OCI-LY1 (cell line): ENCODE measurements at regions not wholly inside any gene's neighbourhood (a gene's known extent, or its start where the extent isn't known, plus 50 kb on each side); places are given as distances from the start of the nearest gene placed in this dataset.
"Not testable (repeated sequence)": the region's sequence is repeated elsewhere in the genome, so short reads cannot be mapped to it uniquely, and the experiment has no call there.

Experiments
- H2AFZ ChIP-seq: fragments of 200-600 bp; sonication (generic), shearing (Covaris generic); 2 replicates; pipeline ENCODE4 v1.6.0; 2014; ENCODE audit warnings: antibody characterized with exemption, mild to moderate bottlenecking, low read length
- H3F3A ChIP-seq: fragments of 200-600 bp; sonication (generic), shearing (Covaris generic); 2 replicates; pipeline ENCODE4 v1.6.0; 2014; ENCODE audit warnings: mild to moderate bottlenecking, antibody characterized with exemption, low read length, moderate library complexity; ENCODE audit not compliant: insufficient read depth
- H3K27ac ChIP-seq: fragments of 200-600 bp; sonication (generic); 2 replicates; pipeline ENCODE4 v1.5.1; 2014; ENCODE audit warnings: low read length, mixed run types, mild to moderate bottlenecking, low read depth; ENCODE audit not compliant: poor library complexity, severe bottlenecking
- H3K27me3 ChIP-seq: fragments of 200-600 bp; sonication (generic); 2 replicates; pipeline ENCODE4 v1.6.0; 2014; ENCODE audit warnings: antibody characterized with exemption, mild to moderate bottlenecking, low read length, moderate library complexity; ENCODE audit not compliant: insufficient read depth
- H3K36me3 ChIP-seq: fragments of 200-600 bp; sonication (generic); 2 replicates; pipeline ENCODE4 v1.6.1; 2014; ENCODE audit warnings: mild to moderate bottlenecking, antibody characterized with exemption, low read length, moderate library complexity, mixed read lengths; ENCODE audit not compliant: insufficient read depth
- H3K4me1 ChIP-seq: fragments of 200-600 bp; sonication (generic); 2 replicates; pipeline ENCODE4 v1.5.1; 2014; ENCODE audit warnings: mild to moderate bottlenecking, low read length, moderate library complexity; ENCODE audit not compliant: insufficient read depth, severe bottlenecking
- H3K4me2 ChIP-seq: fragments of 200-600 bp; sonication (generic), shearing (Covaris generic); 2 replicates; pipeline ENCODE4 v1.6.1; 2014; ENCODE audit warnings: low read length
- H3K4me3 ChIP-seq: fragments of 200-600 bp; sonication (generic); 2 replicates; pipeline ENCODE4 v1.5.1; 2014; ENCODE audit warnings: low read length, low read depth, mild to moderate bottlenecking, mixed read lengths; ENCODE audit not compliant: poor library complexity, severe bottlenecking
- H3K79me2 ChIP-seq: fragments of 200-600 bp; shearing (Covaris generic); 2 replicates; pipeline ENCODE4 v1.6.1; 2016; ENCODE audit warnings: mixed run types, low read length, mixed read lengths; ENCODE audit not compliant: insufficient read depth
- H3K9ac ChIP-seq: fragments of 200-600 bp; sonication (generic), shearing (Covaris generic); 2 replicates; pipeline ENCODE4 v1.6.1; 2014; ENCODE audit warnings: mild to moderate bottlenecking, low read length, mixed read lengths
- H3K9me2 ChIP-seq: fragments of 200-600 bp; sonication (generic), shearing (Covaris generic); 2 replicates; pipeline ENCODE4 v1.6.1; 2014; ENCODE audit warnings: low read depth, mild to moderate bottlenecking, low read length, mixed read lengths
- H3K9me3 ChIP-seq: fragments of 200-600 bp; shearing (Covaris generic); 2 replicates; pipeline ENCODE4 v1.6.1; 2014; ENCODE audit warnings: low read length, mixed read lengths
- H4K20me1 ChIP-seq: fragments of 200-600 bp; sonication (generic), shearing (Covaris generic); 2 replicates; pipeline ENCODE4 v1.6.0; 2016; ENCODE audit warnings: mild to moderate bottlenecking, low read length; ENCODE audit not compliant: insufficient read depth
- EZH2 ChIP-seq: fragments of 200-600 bp; sonication (generic), shearing (Covaris generic); IDR thresholded peaks from 2 replicates; pipeline ENCODE4 v1.8.0; 2017; ENCODE audit warnings: borderline replicate concordance, mixed run types, mild to moderate bottlenecking, antibody characterized with exemption, low read length, moderate library complexity, mixed read lengths
- TF ChIP-seq, protein P1 (sequence below): fragments of 200-600 bp; sonication (generic), shearing (Covaris generic); IDR thresholded peaks from 2 replicates; pipeline ENCODE4 v1.5.1; 2017; ENCODE audit warnings: mild to moderate bottlenecking, antibody characterized with exemption, low read length, moderate library complexity, mixed read lengths

DNA sequence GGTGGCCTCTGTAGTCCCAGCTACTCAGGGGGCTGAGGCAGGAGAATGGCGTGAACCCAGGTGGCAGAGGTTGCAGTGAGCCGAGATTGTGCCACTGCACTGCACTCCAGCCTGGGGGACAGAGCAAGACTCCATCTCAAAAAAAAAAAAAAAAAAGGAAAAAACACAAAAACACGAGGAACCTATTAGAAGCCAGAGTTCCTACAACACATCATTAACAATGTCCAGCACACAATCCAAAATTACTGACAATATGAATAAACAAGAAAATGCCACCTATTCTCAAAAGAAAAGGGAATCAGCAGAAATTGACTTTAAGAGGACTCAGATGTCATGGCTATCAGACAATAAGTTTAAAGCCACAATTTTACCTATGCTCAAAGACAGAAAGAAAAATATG is 57.3 kb upstream of the HS3ST3A1 start:
- H3K27me3 ChIP-seq, H3K36me3 ChIP-seq, H3K4me3 ChIP-seq, H2AFZ ChIP-seq, H3K9ac ChIP-seq, H3K9me3 ChIP-seq, H3K4me1 ChIP-seq, H4K20me1 ChIP-seq, H3F3A ChIP-seq, H3K9me2 ChIP-seq, H3K79me2 ChIP-seq, H3K27ac ChIP-seq, H3K4me2 ChIP-seq: not testable (repeated sequence)

DNA sequence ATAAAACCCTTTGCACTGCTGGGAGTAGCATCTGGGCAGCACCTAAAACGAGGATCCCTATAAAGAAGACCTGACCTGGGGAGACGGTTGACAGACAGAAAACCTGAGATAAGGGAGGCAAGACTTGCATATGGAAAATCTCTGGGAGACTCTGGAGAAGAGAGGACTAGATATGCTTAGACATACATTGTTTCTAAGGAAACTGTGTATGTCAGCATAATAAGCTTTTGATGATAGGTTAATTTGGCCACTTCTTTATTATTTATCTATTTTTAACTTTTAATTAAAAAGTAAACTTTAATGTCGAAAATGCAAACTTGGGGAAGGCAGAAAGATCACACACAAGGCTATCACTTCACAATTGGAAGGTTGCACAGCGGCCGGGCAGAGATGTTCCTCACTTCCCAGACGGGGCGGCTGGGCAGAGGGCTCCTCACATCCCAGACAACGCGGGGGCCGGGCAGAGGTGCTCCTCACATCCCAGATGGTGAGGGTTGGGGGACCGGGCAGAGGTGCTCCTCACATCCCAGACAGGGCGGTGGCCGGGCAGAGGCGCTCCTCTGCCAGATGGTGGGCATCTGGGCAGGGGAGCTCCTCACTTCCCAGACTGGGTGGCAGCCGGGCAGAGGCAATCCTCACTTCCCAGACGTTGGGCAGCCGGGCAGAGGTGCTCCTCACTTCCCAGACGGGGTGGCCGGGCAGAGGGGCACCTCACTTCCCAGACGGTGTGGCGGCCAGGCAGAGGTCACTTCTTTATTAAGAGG is 64.3 kb upstream of the HS3ST3A1 start:
- Histone ChIP-seq H3K27ac (no peak overlapping the region), H3K9ac (no peak overlapping the region), H3K27me3 (no peaks in the 10 kb centered on the region), H3K9me2 (no peaks in the 10 kb centered on the region), H3K79me2 (no peaks in the 10 kb centered on the region), H3K4me3 (no peak overlapping the region), H3K9me3 (no peaks in the 10 kb centered on the region), H3F3A (no peaks in the 10 kb centered on the region), H3K36me3 (no peaks in the 10 kb centered on the region), H2AFZ (no peak overlapping the region), H4K20me1 (no peaks in the 10 kb centered on the region), H3K4me2 (no peak overlapping the region), H3K4me1 (no peaks in the 10 kb centered on the region)
- no peak for TF ChIP-seq EZH2
- TF ChIP-seq, protein P1, sequence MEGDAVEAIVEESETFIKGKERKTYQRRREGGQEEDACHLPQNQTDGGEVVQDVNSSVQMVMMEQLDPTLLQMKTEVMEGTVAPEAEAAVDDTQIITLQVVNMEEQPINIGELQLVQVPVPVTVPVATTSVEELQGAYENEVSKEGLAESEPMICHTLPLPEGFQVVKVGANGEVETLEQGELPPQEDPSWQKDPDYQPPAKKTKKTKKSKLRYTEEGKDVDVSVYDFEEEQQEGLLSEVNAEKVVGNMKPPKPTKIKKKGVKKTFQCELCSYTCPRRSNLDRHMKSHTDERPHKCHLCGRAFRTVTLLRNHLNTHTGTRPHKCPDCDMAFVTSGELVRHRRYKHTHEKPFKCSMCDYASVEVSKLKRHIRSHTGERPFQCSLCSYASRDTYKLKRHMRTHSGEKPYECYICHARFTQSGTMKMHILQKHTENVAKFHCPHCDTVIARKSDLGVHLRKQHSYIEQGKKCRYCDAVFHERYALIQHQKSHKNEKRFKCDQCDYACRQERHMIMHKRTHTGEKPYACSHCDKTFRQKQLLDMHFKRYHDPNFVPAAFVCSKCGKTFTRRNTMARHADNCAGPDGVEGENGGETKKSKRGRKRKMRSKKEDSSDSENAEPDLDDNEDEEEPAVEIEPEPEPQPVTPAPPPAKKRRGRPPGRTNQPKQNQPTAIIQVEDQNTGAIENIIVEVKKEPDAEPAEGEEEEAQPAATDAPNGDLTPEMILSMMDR, result no peak

DNA sequence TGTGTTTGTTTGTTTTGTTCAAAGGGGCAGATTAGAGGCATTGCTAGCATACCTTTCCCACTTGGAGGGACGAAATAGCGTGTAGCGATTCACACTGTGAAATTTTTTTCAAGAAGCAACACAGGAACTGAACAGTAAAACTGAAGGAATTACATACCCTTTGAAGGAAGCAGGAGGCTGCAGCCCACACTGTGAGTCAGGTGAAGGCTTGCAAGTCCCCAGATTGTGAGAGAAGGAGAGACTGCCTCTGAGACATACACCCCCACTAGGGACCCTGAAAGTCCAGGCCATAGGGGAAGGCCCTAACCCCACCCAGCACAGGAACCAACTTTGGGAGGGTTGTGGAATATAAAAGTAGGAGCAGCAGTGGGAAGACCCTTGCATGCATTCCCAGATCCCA is 69.6 kb upstream of the HS3ST3A1 start:
- TF ChIP-seq, protein P1, result no peak
- no peak for TF ChIP-seq EZH2
- Histone ChIP-seq H3K36me3 (no peaks in the 10 kb centered on the region), H3K4me1 (no peaks in the 10 kb centered on the region), H2AFZ (no peak overlapping the region), H3K27me3 (no peaks in the 10 kb centered on the region), H3K4me3 (no peak overlapping the region), H3K9me2 (no peaks in the 10 kb centered on the region), H3F3A (no peaks in the 10 kb centered on the region), H4K20me1 (no peaks in the 10 kb centered on the region), H3K9me3 (no peaks in the 10 kb centered on the region), H3K79me2 (no peaks in the 10 kb centered on the region), H3K27ac (no peak overlapping the region), H3K4me2 (no peak overlapping the region), H3K9ac (no peak overlapping the region)

DNA sequence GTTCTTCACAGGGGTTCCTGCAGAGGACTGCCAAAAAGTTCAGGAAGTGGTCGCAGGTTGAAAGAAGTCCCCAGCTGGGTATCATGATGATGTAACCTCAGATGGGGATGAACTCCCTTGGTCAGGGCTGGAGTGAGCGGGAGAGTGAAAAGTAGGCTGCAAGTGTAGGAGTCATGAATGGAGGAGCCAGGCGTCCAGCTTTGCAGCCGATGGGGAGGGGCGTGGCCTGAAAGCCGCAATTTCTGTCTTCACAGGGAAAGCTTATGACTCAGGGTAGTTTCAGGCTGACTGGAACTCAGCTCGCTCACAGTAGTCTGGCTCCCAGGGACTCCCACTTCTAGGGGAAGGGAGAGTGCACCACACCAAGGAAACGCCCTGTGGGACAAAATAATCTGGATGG is 70.0 kb upstream of the HS3ST3A1 start:
- no peak overlapping the region for H3K4me2 ChIP-seq
- no peak overlapping the region for H2AFZ ChIP-seq
- no peaks in the 10 kb centered on the region for H3K9me3 ChIP-seq

More for the DNA sequence above, 70.0 kb upstream of the HS3ST3A1 start:
- H3K79me2 ChIP-seq, result no peaks in the 10 kb centered on the region
- H3K9me2 ChIP-seq, result no peaks in the 10 kb centered on the region
- H3K27ac ChIP-seq, result no peak overlapping the region
- H3K36me3 ChIP-seq, result no peaks in the 10 kb centered on the region
- H3F3A ChIP-seq, result no peaks in the 10 kb centered on the region
- no peak overlapping the region for H3K4me3 ChIP-seq
- H3K9ac ChIP-seq, result no peak overlapping the region
- no peaks in the 10 kb centered on the region for H3K27me3 ChIP-seq
- TF ChIP-seq EZH2, result no peak
- TF ChIP-seq, protein P1, result no peak
- H3K4me1 ChIP-seq, result no peaks in the 10 kb centered on the region
- H4K20me1 ChIP-seq, result no peaks in the 10 kb centered on the region
